ENCODE measurements at regions not wholly inside any gene's neighbourhood (a gene's known extent, or its start where the extent isn't known, plus 50 kb on each side); places are given as distances from the start of the nearest gene placed in this dataset.

DNA sequence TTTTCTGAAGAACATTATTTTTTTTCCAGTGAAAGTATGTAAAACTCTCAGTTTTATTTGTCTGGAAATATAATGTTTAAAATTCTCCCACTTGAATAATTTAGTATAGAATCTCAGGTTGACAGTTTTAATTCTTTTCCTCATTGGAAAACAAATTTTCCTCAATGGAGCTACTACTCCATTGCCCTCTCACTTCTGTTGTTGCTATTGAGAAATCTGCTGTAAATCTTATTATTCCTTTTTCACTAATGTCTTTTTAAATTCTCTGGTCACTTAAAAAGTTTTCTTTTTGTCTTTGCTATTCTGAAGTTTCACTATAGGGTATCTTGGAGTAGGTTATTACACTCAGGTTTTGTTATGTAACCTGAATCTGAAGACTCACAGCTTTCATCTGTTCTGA, 216.1 kb upstream of the PMFBP1 start:
- DNase-seq (ENCODE audit: extremely low read depth in 1 of 11, low read depth in 9 of 11, low spot score in 4 of 11) = no peak

DNA sequence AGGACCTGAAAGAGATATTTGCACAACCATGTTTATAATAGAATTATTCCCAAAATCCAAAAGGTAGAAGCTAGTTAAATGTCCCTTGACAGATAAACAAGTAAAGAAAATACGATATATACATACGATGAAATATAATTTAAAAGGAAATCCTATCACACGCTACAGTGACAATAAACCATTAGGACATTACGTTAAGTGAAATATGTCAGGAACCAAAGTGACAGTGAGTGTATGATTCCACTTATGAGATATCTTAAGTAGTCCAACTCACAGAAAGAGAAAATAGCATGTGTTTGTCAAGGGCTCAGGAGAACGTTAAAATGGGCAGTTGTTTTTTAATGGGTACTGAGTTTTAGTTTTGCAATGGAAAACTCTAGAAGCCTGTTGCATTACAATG, 212.7 kb upstream of the PMFBP1 start:
- DNase-seq (ENCODE audit: extremely low read depth in 1 of 11, low read depth in 9 of 11, low spot score in 4 of 11) = no peak

DNA sequence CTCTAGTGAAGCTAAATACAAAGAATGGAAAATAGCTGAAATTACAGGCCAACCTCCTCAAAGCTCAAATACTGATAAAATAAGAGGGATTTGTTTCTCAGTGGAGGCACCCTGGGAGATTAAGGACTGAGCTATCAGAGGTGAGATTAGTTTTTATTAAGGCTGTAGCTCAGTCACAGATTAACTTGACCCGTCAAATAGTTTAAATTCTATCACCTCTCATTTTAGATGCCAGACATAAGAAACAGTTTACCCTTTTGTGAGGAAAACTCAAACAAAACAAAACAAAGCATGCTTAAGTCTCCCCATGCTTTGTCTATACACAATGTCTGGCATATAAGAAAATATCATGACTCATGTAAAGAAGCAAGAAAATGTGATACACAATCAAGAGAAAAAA, 208.3 kb upstream of the PMFBP1 start:
- DNase-seq (ENCODE audit: extremely low read depth in 1 of 11, low read depth in 9 of 11, low spot score in 4 of 11) = no peak

DNA sequence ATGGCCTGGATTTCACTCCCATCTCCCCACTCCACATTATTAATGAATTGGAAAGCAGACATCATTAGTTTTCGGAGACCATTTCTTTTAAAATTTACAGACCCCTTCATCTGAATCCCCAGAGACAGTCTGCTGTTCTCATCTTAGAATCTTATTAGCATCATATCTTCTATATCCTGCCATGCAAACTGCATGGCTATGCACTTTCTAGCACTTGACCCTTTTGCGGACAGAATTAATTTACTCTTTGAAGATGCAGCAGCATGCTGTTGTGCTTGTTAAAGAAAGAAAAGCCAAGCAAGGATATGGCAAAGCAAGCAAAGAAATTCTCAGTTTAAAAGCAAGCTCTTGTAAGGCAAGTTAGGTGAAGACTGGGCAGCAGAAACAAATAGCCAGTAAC, 201.2 kb upstream of the PMFBP1 start:
- DNase-seq (ENCODE audit: extremely low read depth in 1 of 11, low read depth in 9 of 11, low spot score in 4 of 11) = no peak

DNA sequence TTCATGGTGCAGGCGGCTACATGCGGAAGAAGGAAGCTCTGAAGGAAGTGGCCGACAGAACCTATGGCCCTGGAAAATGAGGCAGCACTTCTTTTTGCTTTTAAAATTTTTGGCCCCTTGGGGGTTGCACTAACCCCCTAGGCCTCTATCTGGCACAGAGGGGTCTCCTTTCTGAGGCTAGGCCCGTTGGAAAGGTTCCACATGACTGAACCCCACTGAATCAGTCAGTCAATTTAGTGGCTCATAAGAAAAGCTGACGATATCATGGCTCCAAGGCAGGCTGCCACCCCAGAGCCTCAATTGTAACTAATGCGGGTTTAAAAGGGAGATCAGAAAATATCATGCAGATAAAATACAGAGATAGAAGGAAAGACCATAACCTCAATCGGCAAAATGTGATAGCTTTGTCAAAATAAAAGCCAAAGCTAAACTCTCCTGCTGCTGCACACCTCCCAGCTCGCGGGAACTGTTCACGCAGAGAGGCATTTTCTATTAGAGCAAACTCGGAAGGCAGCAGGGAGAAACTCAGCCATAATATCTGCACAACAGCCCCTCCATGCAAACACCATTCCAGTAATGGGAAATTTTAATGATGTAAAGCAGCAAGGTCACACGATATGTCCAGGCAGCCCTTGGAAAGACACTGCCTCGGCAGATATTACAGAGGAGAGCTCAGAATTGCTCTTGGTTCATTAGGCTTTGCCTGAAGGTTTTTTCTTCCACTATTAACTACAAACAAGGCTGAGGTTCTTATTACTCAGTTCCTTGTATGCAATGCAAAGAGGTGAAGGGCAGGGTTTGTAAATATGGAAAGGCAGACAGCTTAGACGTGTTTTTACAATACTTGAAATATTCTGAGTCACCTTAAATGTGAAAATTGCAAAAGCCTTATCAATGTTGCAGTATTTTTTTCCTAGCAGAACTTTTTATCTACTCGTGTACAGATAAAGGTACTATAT, 200.4 kb upstream of the PMFBP1 start:
- peak in 6 of 11 donors; percentile 8 to 30 (median 16) for DNase-seq (ENCODE audit: extremely low read depth in 1 of 11, low read depth in 9 of 11, low spot score in 4 of 11)

DNA sequence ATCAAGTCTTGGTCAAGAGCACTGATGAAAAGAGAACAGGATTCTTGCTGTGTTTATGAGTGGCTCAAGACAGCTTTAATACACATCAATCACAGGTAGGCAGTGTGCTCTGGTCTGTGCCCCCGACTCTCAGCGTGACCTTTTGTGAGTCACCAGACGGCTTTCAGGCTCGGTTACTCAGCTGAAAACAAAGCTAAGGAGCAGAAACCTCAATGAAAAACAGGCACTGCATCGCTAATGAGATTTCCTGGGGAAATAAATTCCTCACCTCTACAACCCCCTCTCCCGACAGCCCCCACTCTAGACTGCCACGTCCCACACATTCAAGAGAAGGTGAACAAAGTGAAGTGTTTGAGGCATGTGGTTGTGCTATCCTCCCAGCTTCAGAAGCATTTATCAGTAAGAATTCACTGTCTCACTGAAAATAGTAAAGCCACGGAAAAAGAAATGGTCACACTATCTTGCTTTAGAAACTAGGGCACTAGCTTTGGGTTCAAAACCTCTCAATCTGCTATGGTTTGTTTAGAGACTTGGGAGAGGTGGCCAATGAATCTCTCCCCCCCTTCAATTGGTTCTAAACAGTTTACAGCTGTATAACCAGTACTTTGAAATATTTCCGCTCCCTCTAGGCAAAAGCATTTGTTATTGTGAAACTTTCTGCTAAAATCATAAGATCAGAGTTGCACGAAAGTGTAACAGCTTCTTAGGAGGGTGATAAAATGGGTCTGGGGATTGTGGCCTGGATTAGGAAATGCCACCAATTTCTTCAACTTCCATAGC, 199.5 kb upstream of the PMFBP1 start:
- DNase-seq (ENCODE audit: extremely low read depth in 1 of 11, low read depth in 9 of 11, low spot score in 4 of 11) = peak in 10 of 11 donors; percentile 36 to 79 (median 55)

DNA sequence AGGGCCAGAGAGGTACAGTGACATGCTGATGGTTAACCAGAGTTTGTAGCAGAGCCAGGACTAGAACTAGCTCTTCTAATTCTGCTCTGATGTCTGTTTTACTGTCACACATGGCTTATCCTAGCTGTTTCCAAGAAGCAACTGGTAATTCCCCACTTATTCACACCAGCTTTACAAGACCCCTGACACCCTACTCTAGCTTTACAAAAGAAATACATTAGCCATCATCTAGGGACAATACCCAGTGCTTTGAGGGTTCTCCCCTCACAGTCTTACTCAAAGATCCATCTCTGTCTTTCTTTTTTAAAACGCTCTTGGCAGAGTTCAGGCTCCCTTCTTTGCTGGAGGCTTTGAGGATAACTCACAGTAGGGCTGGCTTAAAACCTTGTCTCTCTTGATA, 197.3 kb upstream of the PMFBP1 start:
- no peak for DNase-seq (ENCODE audit: extremely low read depth in 1 of 11, low read depth in 9 of 11, low spot score in 4 of 11)

DNA sequence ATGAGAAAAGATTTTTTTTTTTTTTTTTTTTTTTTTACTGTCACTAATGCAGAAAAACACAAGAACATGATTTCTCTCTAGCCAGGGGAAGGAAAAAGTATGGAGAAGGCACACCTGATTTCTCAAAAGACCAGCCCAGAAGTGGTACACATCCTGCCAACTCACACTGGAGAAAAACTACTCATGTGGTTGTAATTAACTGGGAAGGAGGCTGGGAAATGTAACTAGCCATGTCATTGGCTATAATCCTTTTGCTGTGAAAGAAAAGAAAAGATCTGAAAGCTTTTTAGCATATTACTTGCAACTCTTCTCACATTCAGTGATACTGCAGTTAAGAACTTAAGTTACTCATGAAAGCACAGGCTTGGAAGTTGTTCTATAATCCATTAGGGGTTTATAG, 195.9 kb upstream of the PMFBP1 start:
- DNase-seq (ENCODE audit: extremely low read depth in 1 of 11, low read depth in 9 of 11, low spot score in 4 of 11) = no peak

DNA sequence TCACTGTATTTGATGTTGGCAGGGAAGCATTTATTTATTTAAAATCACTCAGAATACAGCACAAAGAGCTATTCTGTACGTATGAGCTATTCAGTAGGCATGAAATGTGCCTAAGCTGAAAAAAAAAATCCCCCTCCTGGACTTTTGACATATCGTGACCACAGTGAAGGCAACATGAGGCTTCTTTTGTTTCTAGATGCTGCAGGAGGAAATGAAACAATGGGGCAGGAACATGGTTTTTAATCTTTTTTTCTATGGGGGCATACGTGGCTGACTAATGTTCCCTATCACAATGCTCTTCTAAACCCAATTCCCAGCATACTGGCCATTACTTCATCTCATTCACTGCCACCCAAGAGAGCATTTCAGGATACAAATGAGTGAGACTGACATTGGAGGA, 191.0 kb upstream of the PMFBP1 start:
- no peak for DNase-seq (ENCODE audit: extremely low read depth in 1 of 11, low read depth in 9 of 11, low spot score in 4 of 11)

DNA sequence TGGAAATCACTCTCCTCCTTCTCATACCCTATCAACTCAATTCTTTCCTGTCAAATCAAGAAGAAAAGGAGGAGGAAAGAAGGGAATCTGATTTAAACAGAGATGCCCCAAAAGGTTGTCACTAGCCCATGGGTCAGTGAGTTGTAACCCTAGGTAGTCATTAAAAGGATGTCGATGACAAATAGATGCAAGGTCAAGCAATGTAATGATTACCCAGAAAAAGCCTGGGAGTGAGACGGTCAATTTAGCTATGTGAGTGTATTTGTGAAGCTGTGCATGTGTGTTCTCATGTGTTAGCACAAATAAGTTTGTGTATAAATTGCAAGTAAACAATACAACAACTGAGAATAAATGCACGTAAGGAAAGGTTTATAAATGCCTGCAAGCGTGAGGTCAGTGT, 190.5 kb upstream of the PMFBP1 start:
- DNase-seq (ENCODE audit: extremely low read depth in 1 of 11, low read depth in 9 of 11, low spot score in 4 of 11) = no peak

DNA sequence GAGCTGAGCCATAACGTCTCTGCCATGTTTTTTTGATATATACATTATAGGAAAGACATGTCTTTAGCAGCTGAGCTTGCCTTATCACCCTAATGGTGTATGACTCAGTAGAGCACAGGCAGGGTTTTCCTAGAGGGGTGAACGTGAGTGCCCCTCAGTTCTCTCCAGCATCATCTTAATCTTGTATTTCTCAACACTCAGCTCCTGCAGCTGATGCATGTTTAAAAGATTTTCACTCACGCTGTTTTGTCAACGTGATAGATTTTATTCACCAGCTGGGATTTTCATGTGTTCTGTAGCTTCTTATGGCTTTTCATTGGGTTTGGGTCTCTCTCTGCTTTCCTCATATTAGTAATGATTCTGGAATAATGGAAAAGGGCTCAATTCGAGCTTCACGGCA, 186.0 kb upstream of the PMFBP1 start:
- DNase-seq (ENCODE audit: extremely low read depth in 1 of 11, low read depth in 9 of 11, low spot score in 4 of 11) = no peak

DNA sequence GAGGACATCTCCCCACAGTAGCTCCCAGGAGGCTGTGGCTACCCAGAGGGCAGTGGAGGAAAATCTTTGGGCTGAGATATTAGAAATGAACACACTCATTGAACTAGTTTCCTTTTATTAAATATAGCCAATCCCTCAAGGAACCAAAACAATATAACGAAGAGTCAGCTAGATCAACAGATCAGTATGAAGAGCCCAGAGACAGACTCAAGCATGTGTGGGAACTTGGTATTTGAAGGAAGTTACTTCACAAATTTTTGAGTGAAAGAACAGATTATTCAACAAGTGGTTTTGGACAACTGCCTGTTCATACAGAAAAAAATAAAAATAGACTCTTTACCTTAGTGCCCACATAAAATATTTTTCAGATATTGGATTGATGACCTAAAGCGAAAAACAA, 183.6 kb upstream of the PMFBP1 start:
- DNase-seq (ENCODE audit: extremely low read depth in 1 of 11, low read depth in 9 of 11, low spot score in 4 of 11) = no peak

DNA sequence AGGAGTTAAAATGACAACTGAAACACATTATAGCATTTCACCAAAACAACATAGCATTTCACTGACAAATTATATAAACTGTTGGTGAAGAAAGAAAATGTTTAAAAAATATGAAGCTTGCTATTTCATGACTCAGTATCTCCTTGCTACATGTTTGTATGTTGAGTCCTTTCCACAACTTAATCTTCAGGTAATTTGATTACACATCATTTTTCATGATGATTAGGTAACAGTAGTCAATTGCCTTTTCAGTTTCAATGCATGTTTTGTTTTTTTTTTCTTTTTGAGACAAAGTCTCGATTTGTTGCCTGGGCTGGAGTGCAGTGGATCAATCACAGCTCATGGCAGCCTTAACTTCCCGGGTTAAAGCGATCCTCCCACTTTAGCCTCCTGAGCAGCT, 177.8 kb upstream of the PMFBP1 start:
- no peak for DNase-seq (ENCODE audit: extremely low read depth in 1 of 11, low read depth in 9 of 11, low spot score in 4 of 11)

DNA sequence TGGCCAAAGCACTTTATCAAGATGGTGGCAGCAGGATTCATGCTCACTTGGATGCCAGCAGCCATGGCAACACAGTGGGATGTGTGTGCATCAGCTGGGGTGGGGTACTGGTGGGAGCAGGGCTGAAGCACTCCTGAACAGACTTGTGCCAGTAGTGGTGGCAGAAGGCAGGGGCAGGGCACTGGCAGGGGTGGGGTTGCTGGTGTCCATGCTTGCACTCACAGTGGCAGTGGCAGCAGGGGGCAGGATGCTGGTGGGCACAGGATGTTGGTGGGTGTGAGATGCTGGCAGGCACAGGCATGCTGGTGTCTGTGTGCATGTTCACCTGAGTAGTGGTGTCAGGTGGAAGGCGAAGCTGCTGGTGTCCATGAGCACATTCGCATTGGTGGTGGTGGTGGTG, 161.0 kb upstream of the PMFBP1 start:
- no peak for DNase-seq (ENCODE audit: extremely low read depth in 1 of 11, low read depth in 9 of 11, low spot score in 4 of 11)

DNA sequence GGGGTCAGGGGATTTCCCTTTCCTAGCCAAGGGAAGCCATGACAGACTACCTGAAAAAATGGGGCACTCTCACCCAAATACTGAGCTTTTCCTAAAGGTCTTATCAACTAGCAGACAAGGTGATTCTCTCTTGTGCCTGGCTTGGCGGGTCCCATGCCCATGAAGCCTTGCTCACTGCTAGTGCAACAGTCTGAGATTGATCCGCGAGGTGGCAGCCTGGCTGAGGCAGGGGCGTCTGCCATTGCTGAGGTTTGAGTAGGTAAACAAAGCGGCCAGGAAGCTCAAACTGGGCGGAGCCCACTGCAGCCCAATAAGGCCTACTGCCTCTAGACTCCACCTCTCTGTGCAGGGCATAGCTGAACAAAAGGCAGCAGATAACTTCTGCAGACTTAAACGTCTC, 152.6 kb upstream of the PMFBP1 start:
- DNase-seq (ENCODE audit: extremely low read depth in 1 of 11, low read depth in 9 of 11, low spot score in 4 of 11) = no peak

DNA sequence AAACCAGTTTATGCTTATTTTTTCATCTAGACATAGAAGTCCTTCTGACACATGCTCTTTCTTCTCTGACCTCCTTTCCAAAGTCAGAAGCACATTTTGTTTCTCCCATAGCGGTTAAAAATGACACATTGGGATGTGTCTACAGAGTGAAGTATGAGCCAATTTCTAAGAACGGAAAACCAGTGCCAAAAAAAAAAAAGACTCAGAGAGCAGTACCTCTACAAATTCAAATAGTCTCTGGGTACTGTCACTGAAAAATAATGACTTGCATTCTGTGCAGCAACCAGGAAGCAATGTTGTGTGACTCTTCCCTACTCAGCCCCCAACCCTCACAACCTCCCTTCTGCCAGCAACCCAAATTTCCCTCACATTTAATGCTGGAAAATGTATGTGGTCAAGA, 145.5 kb upstream of the PMFBP1 start:
- DNase-seq (ENCODE audit: extremely low read depth in 1 of 11, low read depth in 9 of 11, low spot score in 4 of 11) = no peak

DNA sequence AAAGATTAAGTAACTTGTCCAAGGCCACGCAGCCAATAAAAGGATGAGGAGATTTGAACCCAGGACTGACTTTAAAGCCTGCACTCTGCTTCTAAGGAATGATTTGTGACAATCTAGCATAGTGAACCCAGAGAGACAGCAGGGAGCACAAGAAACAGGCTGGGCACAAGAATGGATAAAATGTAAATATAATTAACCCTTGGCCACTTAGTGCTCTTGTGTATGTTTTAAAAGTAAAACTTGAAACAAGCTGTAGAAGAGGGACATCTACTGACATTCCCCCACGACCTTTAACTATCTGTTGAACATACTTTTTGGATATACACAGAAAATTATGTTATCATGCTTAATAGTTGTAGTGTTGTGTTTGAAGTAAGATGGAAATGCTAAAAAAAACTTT, 141.9 kb upstream of the PMFBP1 start:
- no peak for DNase-seq (ENCODE audit: extremely low read depth in 1 of 11, low read depth in 9 of 11, low spot score in 4 of 11)

DNA sequence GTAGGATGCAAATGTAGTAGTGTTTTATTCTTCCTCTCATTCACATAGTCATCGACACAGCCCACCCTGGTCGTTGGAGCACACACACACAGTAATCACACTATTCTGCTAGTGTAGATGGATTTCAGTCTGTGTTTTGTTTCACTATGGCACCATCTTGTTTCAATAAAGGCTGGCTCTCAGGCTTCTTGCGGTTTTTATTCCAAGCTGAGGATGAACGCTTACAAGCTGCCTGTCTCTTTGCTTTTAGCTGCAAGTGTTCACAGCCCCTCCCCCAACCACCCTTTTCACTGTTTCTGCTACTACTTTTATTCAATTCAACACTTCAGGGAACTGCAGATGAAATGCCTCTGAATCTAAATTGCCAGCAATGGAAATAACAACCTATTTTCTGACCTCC, 140.9 kb upstream of the PMFBP1 start:
- DNase-seq (ENCODE audit: extremely low read depth in 1 of 11, low read depth in 9 of 11, low spot score in 4 of 11) = no peak

DNA sequence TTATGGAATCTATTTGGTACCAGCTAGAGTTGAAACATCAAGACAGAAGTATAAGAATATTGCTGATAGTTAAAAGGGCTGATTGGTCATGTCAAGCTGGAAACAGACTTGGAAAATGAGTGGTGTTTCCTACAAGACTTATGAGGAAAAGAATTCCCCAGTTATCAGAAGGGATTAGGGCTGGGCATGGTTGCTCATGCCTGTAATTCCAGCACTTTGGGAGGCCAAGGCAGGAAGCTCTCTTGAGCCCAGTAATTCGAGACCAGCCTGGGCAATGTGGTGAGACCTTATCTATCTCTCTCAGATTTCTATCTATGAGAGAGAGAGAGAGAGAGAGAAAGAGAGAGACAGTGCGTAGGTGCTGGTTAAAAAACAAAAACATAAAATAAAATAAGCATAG, 139.5 kb upstream of the PMFBP1 start:
- DNase-seq (ENCODE audit: extremely low read depth in 1 of 11, low read depth in 9 of 11, low spot score in 4 of 11) = no peak

DNA sequence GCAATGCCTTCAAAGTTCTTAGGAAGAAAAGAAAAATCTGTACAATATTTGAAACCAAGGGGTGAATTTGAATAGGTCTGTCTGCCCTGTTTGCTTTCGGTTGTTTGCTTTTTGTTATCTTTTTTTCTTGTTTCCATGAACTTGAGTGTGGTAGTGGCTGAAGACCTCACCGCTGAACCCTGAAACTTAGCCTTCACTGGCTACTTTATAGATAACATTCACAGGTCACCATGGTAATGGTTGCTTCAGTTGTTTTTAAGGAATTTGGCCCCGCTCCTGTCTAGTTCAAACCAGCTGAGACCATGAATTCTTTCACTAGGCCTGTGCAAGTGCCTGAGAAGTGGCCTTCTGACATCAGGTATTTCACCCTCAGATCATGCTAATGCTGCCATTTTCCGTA, 137.0 kb upstream of the PMFBP1 start:
- no peak for DNase-seq (ENCODE audit: extremely low read depth in 1 of 11, low read depth in 9 of 11, low spot score in 4 of 11)

Measured in renal cortex interstitium (tissue), 11 donors.